HepG2 (cell line): ENCODE measurements at regions not wholly inside any gene's neighbourhood (a gene's known extent, or its start where the extent isn't known, plus 50 kb on each side); places are given as distances from the start of the nearest gene placed in this dataset.

Experiments
- ATAC-seq: fragments of 200-7000 bp; cut with Tn5 transposase; 3 replicates; pipeline ENCODE4 v1.9.1; 2020; ENCODE audit warnings: mild to moderate bottlenecking, moderate library complexity
- BruUV-seq: library from RNA; stranded (reverse); fragments of 400-500 nt; replicated peaks from 2 replicates; lab custom pipeline; 2021; lab: Mats Ljungman, UMichigan
- CTCF ChIA-PET: fragments of 300-600 bp; formaldehyde crosslinking; extraction: SDS; loops from one replicate; lab custom pipeline; 2021; ENCODE audit warnings: low total read pairs, inconsistent platforms, low intra/inter-chr PET ratio; lab: Yijun Ruan, JAX
- POLR2A ChIA-PET: fragments of 350-600 bp; sonication (Branson Sonifier 250); formaldehyde crosslinking; loops from one replicate; lab custom pipeline; 2020; ENCODE audit warnings: antibody characterized with exemption, inconsistent platforms; lab: Yijun Ruan, JAX
- DNase-seq: peaks from one replicate; pipeline ENCODE4 v3.0.0-alpha.2; 2015; ENCODE audit warnings: low spot score
- FAIRE-seq: peaks from 3 replicates; lab custom pipeline; 2011; peaks lifted over from hg19 to GRCh38; lab: Jason Lieb, UNC
- H2AFZ ChIP-seq: one replicate; pipeline ENCODE4 v1.6.1; 2011; ENCODE audit warnings: low read length, inconsistent platforms
- H3K27ac ChIP-seq: fragments of 300-600 bp; 3 replicates; pipeline ENCODE4 v1.8.0; 2011; ENCODE audit warnings: mixed run types, mild to moderate bottlenecking, mixed read lengths, low read length, inconsistent platforms; ENCODE audit not compliant: insufficient read depth; ENCODE audit errors: extremely low read length
- H3K27me3 ChIP-seq, 2 experiments: fragments of 200-600 bp in 1 of 2; 2 replicates in 1 of 2; 3 replicates in 1 of 2; pipeline versions ENCODE4 v1.6.0 to v1.8.0; 2011; ENCODE audit warnings: low read length in 2 of 2, mild to moderate bottlenecking in 2 of 2, moderate library complexity in 2 of 2, inconsistent platforms in 1 of 2; ENCODE audit not compliant: insufficient read depth in 2 of 2, control insufficient read depth in 1 of 2
- H3K36me3 ChIP-seq, 2 experiments: fragments of 200-600 bp in 1 of 2; replicated peaks in 1 of 2; 2 replicates in 1 of 2; 3 replicates in 1 of 2; pipeline versions ENCODE4 v1.5.1 to v1.8.0; 2011; ENCODE audit warnings: low read length in 2 of 2, inconsistent platforms in 1 of 2; ENCODE audit not compliant: insufficient read depth in 2 of 2, control insufficient read depth in 1 of 2
- H3K4me1 ChIP-seq: 2 replicates; pipeline ENCODE4 v1.5.1; 2012; ENCODE audit warnings: low read length, inconsistent platforms; ENCODE audit not compliant: insufficient read depth
- H3K4me2 ChIP-seq: 2 replicates; pipeline ENCODE4 v1.6.0; 2011; ENCODE audit warnings: low read depth, low read length, inconsistent platforms
- H3K4me3 ChIP-seq, 3 experiments: fragments of 200-600 bp in 1 of 3; sonication (generic), shearing (Covaris generic) in 1 of 3; replicated peaks in 1 of 3; 2 replicates each; pipeline ENCODE4 v1.5.1; 2011 to 2016; ENCODE audit warnings: low read length in 3 of 3, inconsistent platforms in 2 of 3, low read depth in 2 of 3, mild to moderate bottlenecking in 2 of 3, control low read depth in 1 of 3, mixed read lengths in 1 of 3; ENCODE audit not compliant: insufficient read depth in 1 of 3
- H3K79me2 ChIP-seq: one replicate; pipeline ENCODE4 v1.6.1; 2011; ENCODE audit warnings: low read length, inconsistent platforms; ENCODE audit not compliant: insufficient read depth
- H3K9ac ChIP-seq: 2 replicates; pipeline ENCODE4 v1.6.0; 2011; ENCODE audit warnings: mild to moderate bottlenecking, low read depth, low read length, inconsistent platforms; ENCODE audit not compliant: insufficient read depth
- H3K9me3 ChIP-seq: 2 replicates; pipeline ENCODE4 v1.5.1; 2012; ENCODE audit warnings: mild to moderate bottlenecking, low read length
- H4K20me1 ChIP-seq: 2 replicates; pipeline ENCODE4 v1.6.0; 2011; ENCODE audit warnings: inconsistent platforms, mild to moderate bottlenecking, low read length, moderate library complexity; ENCODE audit not compliant: insufficient read depth
- DMAP1 ChIP-seq: IDR thresholded peaks from 2 replicates; pipeline ENCODE4 v1.6.1; 2016
- GRHL1 ChIP-seq: sonication (generic); formaldehyde crosslinking; conservative IDR thresholded peaks from 2 replicates; pipeline ENCODE4 v1.8.0; 2022; ENCODE audit warnings: missing genetic modification reagents
- NFATC3 ChIP-seq: sonication (generic); formaldehyde crosslinking; IDR thresholded peaks from 2 replicates; pipeline ENCODE4 v1.5.1; 2020; ENCODE audit warnings: mild to moderate bottlenecking, missing genetic modification reagents
- PCBP2 ChIP-seq: fragments of 200-400 bp; formaldehyde crosslinking; optimal IDR thresholded peaks from 2 replicates; pipeline ENCODE3; 2018; ENCODE audit warnings: low read length, low read depth; ENCODE audit not compliant: poor library complexity, severe bottlenecking
- SIX1 ChIP-seq: sonication (generic); formaldehyde crosslinking; IDR thresholded peaks from 2 replicates; pipeline ENCODE4 v1.4.0; 2020; ENCODE audit warnings: missing genetic modification reagents, borderline replicate concordance
- WGBS: methylation state at CpG from one replicate; pipeline ENCODE4 v1.1.6; 2017; ENCODE audit warnings: low lambda C conversion rate; 5-methylcytosine and 5-hydroxymethylcytosine counted together
- in situ Hi-C: cut with HindIII; loops from 2 replicates; pipeline ENCODE4 v1.10.0; 2017; ENCODE audit warnings: low pct_unique_long_range_greater_than_20kb; ENCODE audit not compliant: extremely low pct_ligation_motif_present
- intact Hi-C: fragments of 100-400 bp; cut with micrococcal nuclease; formaldehyde crosslinking; loops from one replicate; pipeline ENCODE4 v1.10.0; 2022; ENCODE audit not compliant: unreplicated experiment
- TF ChIP-seq, protein P1 (sequence below): sonication (generic); formaldehyde crosslinking; IDR thresholded peaks from 2 replicates; pipeline ENCODE4 v1.4.0; 2020; ENCODE audit warnings: mild to moderate bottlenecking, missing genetic modification reagents, borderline replicate concordance
- TF ChIP-seq, protein P2 (sequence below): sonication (generic); formaldehyde crosslinking; IDR thresholded peaks from 2 replicates; pipeline ENCODE4 v1.8.0; 2022; ENCODE audit warnings: mild to moderate bottlenecking, missing genetic modification reagents, moderate library complexity

GRCh38 chr12:25771041-25771440, 187.4 kb upstream of the RASSF8 start:
- intact Hi-C loops (no loop called here), in situ Hi-C loops (no loop called here)

More at GRCh38 chr12:25771041-25771440, 187.4 kb upstream of the RASSF8 start:
- ChIA-PET POLR2A (no interaction called here), CTCF (no interaction called here)
- DNase-seq (no peak), ATAC-seq (no peak), FAIRE-seq (no peak)
- Histone ChIP-seq H3K27me3 (no peaks in the 10 kb centered on the region), H3K4me3 (no peak overlapping the region), H3K36me3 (no peaks in the 10 kb centered on the region), H2AFZ (no peak overlapping the region), H3K9me3 (no peaks in the 10 kb centered on the region), H4K20me1 (no peaks in the 10 kb centered on the region), H3K27ac (no peak overlapping the region), H3K4me1 (no peaks in the 10 kb centered on the region), H3K4me2 (no peak overlapping the region), H3K9ac (no peak overlapping the region), H3K79me2 (no peaks in the 10 kb centered on the region)
- TF ChIP-seq, protein P1, sequence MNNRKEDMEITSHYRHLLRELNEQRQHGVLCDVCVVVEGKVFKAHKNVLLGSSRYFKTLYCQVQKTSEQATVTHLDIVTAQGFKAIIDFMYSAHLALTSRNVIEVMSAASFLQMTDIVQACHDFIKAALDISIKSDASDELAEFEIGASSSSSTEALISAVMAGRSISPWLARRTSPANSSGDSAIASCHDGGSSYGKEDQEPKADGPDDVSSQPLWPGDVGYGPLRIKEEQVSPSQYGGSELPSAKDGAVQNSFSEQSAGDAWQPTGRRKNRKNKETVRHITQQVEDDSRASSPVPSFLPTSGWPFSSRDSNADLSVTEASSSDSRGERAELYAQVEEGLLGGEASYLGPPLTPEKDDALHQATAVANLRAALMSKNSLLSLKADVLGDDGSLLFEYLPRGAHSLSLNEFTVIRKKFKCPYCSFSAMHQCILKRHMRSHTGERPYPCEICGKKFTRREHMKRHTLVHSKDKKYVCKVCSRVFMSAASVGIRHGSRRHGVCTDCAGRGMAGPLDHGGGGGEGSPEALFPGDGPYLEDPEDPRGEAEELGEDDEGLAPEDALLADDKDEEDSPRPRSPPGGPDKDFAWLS (CRISPR knock-in tag) = no peak
- no peak for TF ChIP-seq PCBP2
- no peak for TF ChIP-seq SIX1
- no peak for TF ChIP-seq GRHL1 (CRISPR knock-in tag)
- TF ChIP-seq, protein P2, sequence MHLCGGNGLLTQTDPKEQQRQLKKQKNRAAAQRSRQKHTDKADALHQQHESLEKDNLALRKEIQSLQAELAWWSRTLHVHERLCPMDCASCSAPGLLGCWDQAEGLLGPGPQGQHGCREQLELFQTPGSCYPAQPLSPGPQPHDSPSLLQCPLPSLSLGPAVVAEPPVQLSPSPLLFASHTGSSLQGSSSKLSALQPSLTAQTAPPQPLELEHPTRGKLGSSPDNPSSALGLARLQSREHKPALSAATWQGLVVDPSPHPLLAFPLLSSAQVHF (CRISPR knock-in tag) = no peak
- no peak for TF ChIP-seq DMAP1
- TF ChIP-seq NFATC3 (CRISPR knock-in tag) = no peak
- BruUV-seq = no TSS peak
- 8% methylated on average over 2 of the region's 2 CpGs for WGBS
